ENCODE measurements at regions not wholly inside any gene's neighbourhood (a gene's known extent, or its start where the extent isn't known, plus 50 kb on each side); places are given as distances from the start of the nearest gene placed in this dataset.

GRCh38 chr4:100099746-100100145 is 90.5 kb downstream of the DDIT4L start:
- H2AFZ ChIP-seq = no peak overlapping the region
- H4K20me1 ChIP-seq (ENCODE audit: insufficient read depth) = no peaks in the 10 kb centered on the region
- TF ChIP-seq EZH2phosphoT487 (IDR thresholded peaks at IDR 0.05; ENCODE audit: insufficient read depth, low read depth) (no peak), EZH2 (IDR thresholded peaks at IDR 0.05; ENCODE audit: insufficient read depth, poor library complexity, severe bottlenecking) (no peak)
- no peak overlapping the region for H3K4me3 ChIP-seq
- H3K36me3 ChIP-seq (ENCODE audit: low read depth) = no peaks in the 10 kb centered on the region
- no peaks in the 10 kb centered on the region for H3K9me3 ChIP-seq (ENCODE audit: low read depth)
- DNase-seq = no peak
- peaks cover 12% of the 10 kb centered on the region; the same call in 1 of the 2 replicates for H3K4me1 ChIP-seq (ENCODE audit: insufficient read depth)
- no peak overlapping the region for H3K27ac ChIP-seq
- H3K9me2 ChIP-seq (ENCODE audit: insufficient read depth) = no peaks in the 10 kb centered on the region
- in situ Hi-C loops (cut with MboI) = loop anchor here (25.0 kb wide), 1 partner anchor 638 kb away; no protein-coding TSS in a partner anchor
- no peaks in the 10 kb centered on the region for H3K27me3 ChIP-seq (replicated peaks; ENCODE audit: insufficient read depth)
- H3K79me2 ChIP-seq (ENCODE audit: insufficient read depth) = no peaks in the 10 kb centered on the region
- no peak overlapping the region for H3K9ac ChIP-seq
- 0 out of 2 replicates have a peak, but pooled peaks cover 3% of the 10 kb centered on the region for H3F3A ChIP-seq (ENCODE audit: insufficient read depth)
- WGBS, 2 experiments (ENCODE audit: low coverage in 1 of 2, low lambda C conversion rate in 2 of 2, missing lambda C conversion rate in 2 of 2) = 92 to 98% methylated on average over 2 of the region's 2 CpGs
- H3K4me2 ChIP-seq (ENCODE audit: unreplicated experiment) = no peak overlapping the region

GRCh38 chr4:100098681-100099080 is 91.6 kb downstream of the DDIT4L start:
- 92 to 94% methylated on average over 2 of the region's 2 CpGs for WGBS, 2 experiments (ENCODE audit: low coverage in 1 of 2, low lambda C conversion rate in 2 of 2, missing lambda C conversion rate in 2 of 2)
- no peak for TF ChIP-seq EZH2 (IDR thresholded peaks at IDR 0.05; ENCODE audit: insufficient read depth, poor library complexity, severe bottlenecking)
- TF ChIP-seq EZH2phosphoT487 (IDR thresholded peaks at IDR 0.05; ENCODE audit: insufficient read depth, low read depth) = no peak
- no peaks in the 10 kb centered on the region for H3K36me3 ChIP-seq (ENCODE audit: low read depth)

GRCh38 chr4:100098011-100098545 is 92.2 kb downstream of the DDIT4L start:
- no peaks in the 10 kb centered on the region for H3K36me3 ChIP-seq (ENCODE audit: low read depth)
- in situ Hi-C loops (cut with MboI) = no loop called here
- H3K4me1 ChIP-seq (ENCODE audit: insufficient read depth) = peaks cover 16% of the 10 kb centered on the region
- H3K9me3 ChIP-seq (ENCODE audit: low read depth) = no peaks in the 10 kb centered on the region
- 74 to 80% methylated on average over 7 of the region's 7 CpGs for WGBS, 2 experiments (ENCODE audit: low coverage in 1 of 2, low lambda C conversion rate in 2 of 2, missing lambda C conversion rate in 2 of 2)
- no peak overlapping the region for H3K9ac ChIP-seq
- TF ChIP-seq EZH2phosphoT487 (IDR thresholded peaks at IDR 0.05; ENCODE audit: insufficient read depth, low read depth) (no peak), EZH2 (IDR thresholded peaks at IDR 0.05; ENCODE audit: insufficient read depth, poor library complexity, severe bottlenecking) (no peak)
- H3F3A ChIP-seq (ENCODE audit: insufficient read depth) = 0 out of 2 replicates have a peak, but pooled peaks cover 3% of the 10 kb centered on the region
- H3K27ac ChIP-seq = no peak overlapping the region
- no peaks in the 10 kb centered on the region for H3K9me2 ChIP-seq (ENCODE audit: insufficient read depth)
- H3K4me3 ChIP-seq = no peak overlapping the region
- no peak overlapping the region for H3K4me2 ChIP-seq (ENCODE audit: unreplicated experiment)
- no peak overlapping the region for H2AFZ ChIP-seq
- no peaks in the 10 kb centered on the region for H4K20me1 ChIP-seq (ENCODE audit: insufficient read depth)
- H3K27me3 ChIP-seq (replicated peaks; ENCODE audit: insufficient read depth) = no peaks in the 10 kb centered on the region
- no peak for DNase-seq
- H3K79me2 ChIP-seq (ENCODE audit: insufficient read depth) = no peaks in the 10 kb centered on the region

More at GRCh38 chr4:100098681-100099080, 91.6 kb downstream of the DDIT4L start:
- in situ Hi-C loops (cut with MboI) = no loop called here
- 0 out of 2 replicates have a peak, but pooled peaks cover 3% of the 10 kb centered on the region for H3F3A ChIP-seq (ENCODE audit: insufficient read depth)
- H2AFZ ChIP-seq = no peak overlapping the region
- H3K79me2 ChIP-seq (ENCODE audit: insufficient read depth) = no peaks in the 10 kb centered on the region
- no peak overlapping the region for H3K27ac ChIP-seq
- H3K9me3 ChIP-seq (ENCODE audit: low read depth) = no peaks in the 10 kb centered on the region
- no peak overlapping the region for H3K4me2 ChIP-seq (ENCODE audit: unreplicated experiment)
- H3K9ac ChIP-seq = no peak overlapping the region
- no peaks in the 10 kb centered on the region for H3K9me2 ChIP-seq (ENCODE audit: insufficient read depth)
- DNase-seq = no peak
- no peaks in the 10 kb centered on the region for H3K27me3 ChIP-seq (replicated peaks; ENCODE audit: insufficient read depth)
- no peaks in the 10 kb centered on the region for H4K20me1 ChIP-seq (ENCODE audit: insufficient read depth)
- no peak overlapping the region for H3K4me3 ChIP-seq
- H3K4me1 ChIP-seq (ENCODE audit: insufficient read depth) = peaks cover 14% of the 10 kb centered on the region

GRCh38 chr4:100095729-100096595 is 94.3 kb downstream of the DDIT4L start:
- in situ Hi-C loops (cut with MboI) = no loop called here
- no peak overlapping the region for H3K27ac ChIP-seq
- DNase-seq = peak; percentile 91
- no peaks in the 10 kb centered on the region for H3K9me2 ChIP-seq (ENCODE audit: insufficient read depth)
- no peaks in the 10 kb centered on the region for H3K27me3 ChIP-seq (replicated peaks; ENCODE audit: insufficient read depth)
- WGBS, 2 experiments (ENCODE audit: low coverage in 1 of 2, low lambda C conversion rate in 2 of 2, missing lambda C conversion rate in 2 of 2) = 6% methylated on average over 7 of the region's 7 CpGs
- peak overlapping the region; percentile 87 for H2AFZ ChIP-seq
- no peaks in the 10 kb centered on the region for H3K36me3 ChIP-seq (ENCODE audit: low read depth)
- H3K79me2 ChIP-seq (ENCODE audit: insufficient read depth) = no peaks in the 10 kb centered on the region
- no peaks in the 10 kb centered on the region for H4K20me1 ChIP-seq (ENCODE audit: insufficient read depth)
- H3K4me1 ChIP-seq (ENCODE audit: insufficient read depth) = peaks cover 16% of the 10 kb centered on the region
- peak overlapping the region; percentile 47; the same call in 1 of the 2 replicates for H3K4me3 ChIP-seq
- no peaks in the 10 kb centered on the region for H3K9me3 ChIP-seq (ENCODE audit: low read depth)
- H3K4me2 ChIP-seq (ENCODE audit: unreplicated experiment) = peak overlapping the region; percentile 78
- 0 out of 2 replicates have a peak, but pooled peaks cover 3% of the 10 kb centered on the region for H3F3A ChIP-seq (ENCODE audit: insufficient read depth)
- H3K9ac ChIP-seq = no peak overlapping the region
- no peak for TF ChIP-seq EZH2 (IDR thresholded peaks at IDR 0.05; ENCODE audit: insufficient read depth, poor library complexity, severe bottlenecking)
